Smooth muscle cell (in vitro differentiated cells): ENCODE measurements at regions not wholly inside any gene's neighbourhood (a gene's known extent, or its start where the extent isn't known, plus 50 kb on each side); places are given as distances from the start of the nearest gene placed in this dataset.

Experiments
- DNase-seq: peaks from one replicate; lab custom pipeline; 2025; ENCODE audit not compliant: unreplicated experiment; lab: John Stamatoyannopoulos, UW
- H2AFZ ChIP-seq: fragments of 200-600 bp; sonication (generic); 2 replicates; pipeline ENCODE4 v1.6.0; 2016; ENCODE audit warnings: antibody characterized with exemption, low read depth, mild to moderate bottlenecking
- H3F3A ChIP-seq: fragments of 200-600 bp; sonication (generic); 2 replicates; pipeline ENCODE4 v1.6.0; 2017; ENCODE audit warnings: antibody characterized with exemption, low read depth
- H3K27ac ChIP-seq: fragments of 200-600 bp; sonication (generic); 2 replicates; pipeline ENCODE4 v1.5.1; 2016; ENCODE audit warnings: low read depth, mild to moderate bottlenecking
- H3K27me3 ChIP-seq: fragments of 200-600 bp; sonication (generic); 2 replicates; pipeline ENCODE4 v1.6.1; 2016; ENCODE audit warnings: low read depth, mild to moderate bottlenecking
- H3K36me3 ChIP-seq: fragments of 200-600 bp; sonication (generic); 2 replicates; pipeline ENCODE4 v1.5.1; 2016; ENCODE audit warnings: low read depth
- H3K4me1 ChIP-seq: fragments of 200-600 bp; sonication (generic); 2 replicates; pipeline ENCODE4 v1.5.1; 2016; ENCODE audit warnings: low read depth
- H3K4me2 ChIP-seq: fragments of 200-600 bp; sonication (generic); 2 replicates; pipeline ENCODE4 v1.6.0; 2016; ENCODE audit warnings: mild to moderate bottlenecking
- H3K4me3 ChIP-seq: fragments of 200-600 bp; sonication (generic); 2 replicates; pipeline ENCODE4 v1.5.1; 2016; ENCODE audit warnings: mild to moderate bottlenecking
- H3K79me2 ChIP-seq: fragments of 200-600 bp; sonication (generic); 2 replicates; pipeline ENCODE4 v1.6.0; 2016; ENCODE audit warnings: low read depth, mild to moderate bottlenecking
- H3K9ac ChIP-seq: fragments of 200-600 bp; sonication (generic); 2 replicates; pipeline ENCODE4 v1.6.0; 2016; ENCODE audit warnings: low read depth
- H3K9me3 ChIP-seq: fragments of 200-600 bp; sonication (generic); replicated peaks from 2 replicates; pipeline ENCODE4 v1.5.1; 2016; ENCODE audit warnings: low read depth
- H4K20me1 ChIP-seq: fragments of 200-600 bp; sonication (generic); 2 replicates; pipeline ENCODE4 v1.6.0; 2016; ENCODE audit warnings: low read depth
- WGBS: methylation state at CpG from one replicate; pipeline ENCODE4 v1.1.7; 2016; ENCODE audit warnings: low lambda C conversion rate; 5-methylcytosine and 5-hydroxymethylcytosine counted together
- TF ChIP-seq, protein P1 (sequence below): fragments of 200-600 bp; sonication (generic); IDR thresholded peaks from 2 replicates; pipeline ENCODE4 v1.5.1; 2017; ENCODE audit warnings: borderline replicate concordance, mild to moderate bottlenecking, antibody characterized with exemption; ENCODE audit not compliant: insufficient read depth, poor library complexity, severe bottlenecking

GRCh38 chr5:45038366-45038987 is 229.7 kb downstream of the MRPS30 start:
- 37% methylated on average over 3 of the region's 3 CpGs for WGBS
- no peak for DNase-seq
- H3K9me3 ChIP-seq, result no peaks in the 10 kb centered on the region
- no peaks in the 10 kb centered on the region for H3K36me3 ChIP-seq
- H3K9ac ChIP-seq, result no peak overlapping the region
- H4K20me1 ChIP-seq, result no peaks in the 10 kb centered on the region
- no peak overlapping the region for H2AFZ ChIP-seq
- no peaks in the 10 kb centered on the region for H3K79me2 ChIP-seq
- TF ChIP-seq, protein P1, sequence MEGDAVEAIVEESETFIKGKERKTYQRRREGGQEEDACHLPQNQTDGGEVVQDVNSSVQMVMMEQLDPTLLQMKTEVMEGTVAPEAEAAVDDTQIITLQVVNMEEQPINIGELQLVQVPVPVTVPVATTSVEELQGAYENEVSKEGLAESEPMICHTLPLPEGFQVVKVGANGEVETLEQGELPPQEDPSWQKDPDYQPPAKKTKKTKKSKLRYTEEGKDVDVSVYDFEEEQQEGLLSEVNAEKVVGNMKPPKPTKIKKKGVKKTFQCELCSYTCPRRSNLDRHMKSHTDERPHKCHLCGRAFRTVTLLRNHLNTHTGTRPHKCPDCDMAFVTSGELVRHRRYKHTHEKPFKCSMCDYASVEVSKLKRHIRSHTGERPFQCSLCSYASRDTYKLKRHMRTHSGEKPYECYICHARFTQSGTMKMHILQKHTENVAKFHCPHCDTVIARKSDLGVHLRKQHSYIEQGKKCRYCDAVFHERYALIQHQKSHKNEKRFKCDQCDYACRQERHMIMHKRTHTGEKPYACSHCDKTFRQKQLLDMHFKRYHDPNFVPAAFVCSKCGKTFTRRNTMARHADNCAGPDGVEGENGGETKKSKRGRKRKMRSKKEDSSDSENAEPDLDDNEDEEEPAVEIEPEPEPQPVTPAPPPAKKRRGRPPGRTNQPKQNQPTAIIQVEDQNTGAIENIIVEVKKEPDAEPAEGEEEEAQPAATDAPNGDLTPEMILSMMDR, result peak; percentile 74
- no peak overlapping the region for H3K4me3 ChIP-seq
- no peaks in the 10 kb centered on the region for H3K4me1 ChIP-seq
- no peak overlapping the region for H3K4me2 ChIP-seq
- H3K27me3 ChIP-seq, result no peaks in the 10 kb centered on the region
- H3K27ac ChIP-seq, result no peak overlapping the region
- no peaks in the 10 kb centered on the region for H3F3A ChIP-seq

DNA sequence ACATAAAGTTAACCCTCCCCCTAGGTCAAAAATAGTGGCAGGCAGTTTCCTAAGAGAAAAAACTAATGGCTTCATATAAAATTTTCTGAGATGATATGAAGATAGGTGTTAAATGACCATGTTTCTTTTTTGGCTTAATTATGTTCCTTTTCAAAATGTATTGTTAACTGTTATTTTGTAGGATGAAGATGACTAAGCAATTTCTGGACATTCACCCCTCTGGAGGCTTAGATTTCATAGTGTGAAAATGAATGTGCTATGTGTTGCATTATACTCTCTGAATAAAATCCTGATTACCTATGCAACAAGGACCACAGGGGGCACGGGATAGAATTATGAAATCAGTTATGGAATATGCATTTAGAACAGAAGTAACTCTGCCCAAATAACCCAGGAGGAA is 233.5 kb downstream of the MRPS30 start:
- Histone ChIP-seq H3K4me3 (no peak overlapping the region), H3K4me2 (no peak overlapping the region), H3F3A (no peaks in the 10 kb centered on the region), H3K9me3 (no peaks in the 10 kb centered on the region), H4K20me1 (no peaks in the 10 kb centered on the region), H3K9ac (no peak overlapping the region), H3K27me3 (no peaks in the 10 kb centered on the region), H2AFZ (no peak overlapping the region), H3K4me1 (no peaks in the 10 kb centered on the region), H3K79me2 (no peaks in the 10 kb centered on the region), H3K36me3 (no peaks in the 10 kb centered on the region), H3K27ac (no peak overlapping the region)
- TF ChIP-seq, protein P1, result no peak
- DNase-seq, result no peak
- 85% methylated on average over 1 of the region's 1 CpG for WGBS

GRCh38 chr5:45057564-45057963 is 248.8 kb downstream of the MRPS30 start:
- TF ChIP-seq, protein P1, result no peak
- Histone ChIP-seq H3K4me2 (no peak overlapping the region), H3K4me1 (peaks cover 3% of the 10 kb centered on the region), H3K27me3 (no peaks in the 10 kb centered on the region), H2AFZ (no peak overlapping the region), H3K4me3 (no peak overlapping the region), H3K79me2 (no peaks in the 10 kb centered on the region), H3K36me3 (no peaks in the 10 kb centered on the region), H3K9ac (no peak overlapping the region), H3F3A (no peaks in the 10 kb centered on the region), H3K9me3 (no peaks in the 10 kb centered on the region), H4K20me1 (no peaks in the 10 kb centered on the region), H3K27ac (no peak overlapping the region)
- WGBS, result 43% methylated on average over 3 of the region's 3 CpGs
- DNase-seq, result no peak

DNA sequence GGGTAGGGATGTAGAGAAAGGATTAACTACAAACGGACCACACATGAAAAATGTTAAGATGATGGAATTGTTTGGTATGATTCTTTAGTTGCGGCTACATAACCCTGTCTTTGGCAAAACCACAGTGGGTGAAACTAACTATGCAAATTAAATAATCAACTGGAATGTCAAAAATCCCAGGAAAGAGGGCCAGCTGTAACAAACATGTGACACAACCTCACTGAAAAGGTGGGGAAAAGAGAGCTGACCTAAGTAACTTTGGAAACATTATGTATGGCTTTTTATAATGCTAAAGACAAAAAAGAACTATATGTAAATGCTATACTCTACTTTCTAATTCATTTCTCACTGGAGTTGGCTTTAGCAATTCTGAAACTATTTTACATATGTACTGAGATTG is 252.0 kb downstream of the MRPS30 start:
- Histone ChIP-seq H2AFZ (no peak overlapping the region), H3K4me3 (no peak overlapping the region), H4K20me1 (no peaks in the 10 kb centered on the region), H3K36me3 (no peaks in the 10 kb centered on the region), H3K4me1 (peaks cover 3% of the 10 kb centered on the region), H3K27me3 (no peaks in the 10 kb centered on the region), H3K79me2 (no peaks in the 10 kb centered on the region), H3F3A (no peaks in the 10 kb centered on the region), H3K27ac (no peak overlapping the region), H3K9ac (no peak overlapping the region), H3K4me2 (peak overlapping the region; percentile 13), H3K9me3 (no peaks in the 10 kb centered on the region)
- TF ChIP-seq, protein P1, result no peak
- WGBS, result 30% methylated on average over 2 of the region's 2 CpGs
- DNase-seq, result no peak
